ENCODE measurements at regions not wholly inside any gene's neighbourhood (a gene's known extent, or its start where the extent isn't known, plus 50 kb on each side); places are given as distances from the start of the nearest gene placed in this dataset.

DNA sequence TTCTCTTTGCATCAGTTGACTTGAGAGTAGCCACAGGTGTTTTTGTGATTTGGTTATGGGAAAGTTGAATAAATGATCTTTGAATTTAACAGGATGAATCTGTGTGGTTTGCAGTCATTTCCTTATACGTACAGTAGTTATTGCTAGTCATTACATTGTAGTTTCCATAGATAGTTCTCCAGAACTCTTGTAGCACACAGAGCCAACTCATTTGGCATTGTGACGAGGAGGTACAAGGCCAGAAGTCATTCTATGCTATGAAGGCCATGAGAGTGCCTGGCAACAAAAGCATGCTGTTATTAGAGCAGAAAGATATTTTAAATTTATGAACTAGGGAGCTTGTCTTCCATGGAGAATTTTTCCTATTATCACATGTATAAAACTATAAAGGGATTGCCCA, 973.0 kb upstream of the CHAC2 start:
- Histone ChIP-seq H3K27me3 (no peaks in the 10 kb centered on the region), H3K27ac (no peak overlapping the region), H3K9me3 (no peaks in the 10 kb centered on the region), H3K4me1 (ENCODE audit: insufficient read depth) (no peaks in the 10 kb centered on the region), H3K36me3 (no peaks in the 10 kb centered on the region), H3K4me3 (no peak overlapping the region)
- 49 to 54% (median 52%) methylated on average over 2 of the region's 2 CpGs for WGBS, 3 donors
- no peak for DNase-seq
- intact Hi-C loops (cut with DNase I), result no loop called here
- TF ChIP-seq EP300 (IDR thresholded peaks at IDR 0.05), result no peak
- TF ChIP-seq, protein P1, sequence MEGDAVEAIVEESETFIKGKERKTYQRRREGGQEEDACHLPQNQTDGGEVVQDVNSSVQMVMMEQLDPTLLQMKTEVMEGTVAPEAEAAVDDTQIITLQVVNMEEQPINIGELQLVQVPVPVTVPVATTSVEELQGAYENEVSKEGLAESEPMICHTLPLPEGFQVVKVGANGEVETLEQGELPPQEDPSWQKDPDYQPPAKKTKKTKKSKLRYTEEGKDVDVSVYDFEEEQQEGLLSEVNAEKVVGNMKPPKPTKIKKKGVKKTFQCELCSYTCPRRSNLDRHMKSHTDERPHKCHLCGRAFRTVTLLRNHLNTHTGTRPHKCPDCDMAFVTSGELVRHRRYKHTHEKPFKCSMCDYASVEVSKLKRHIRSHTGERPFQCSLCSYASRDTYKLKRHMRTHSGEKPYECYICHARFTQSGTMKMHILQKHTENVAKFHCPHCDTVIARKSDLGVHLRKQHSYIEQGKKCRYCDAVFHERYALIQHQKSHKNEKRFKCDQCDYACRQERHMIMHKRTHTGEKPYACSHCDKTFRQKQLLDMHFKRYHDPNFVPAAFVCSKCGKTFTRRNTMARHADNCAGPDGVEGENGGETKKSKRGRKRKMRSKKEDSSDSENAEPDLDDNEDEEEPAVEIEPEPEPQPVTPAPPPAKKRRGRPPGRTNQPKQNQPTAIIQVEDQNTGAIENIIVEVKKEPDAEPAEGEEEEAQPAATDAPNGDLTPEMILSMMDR (IDR thresholded peaks at IDR 0.05), result no peak
- TF ChIP-seq POLR2A (IDR thresholded peaks at IDR 0.05), result no peak

- intact Hi-C loops (cut with DNase I), result no loop called here
- Histone ChIP-seq H3K36me3 (no peaks in the 10 kb centered on the region), H3K4me3 (no peak overlapping the region), H3K9me3 (no peaks in the 10 kb centered on the region), H3K27ac (no peak overlapping the region), H3K27me3 (no peaks in the 10 kb centered on the region), H3K4me1 (ENCODE audit: insufficient read depth) (no peaks in the 10 kb centered on the region)
- TF ChIP-seq POLR2A (IDR thresholded peaks at IDR 0.05) (no peak), EP300 (IDR thresholded peaks at IDR 0.05) (no peak)
- TF ChIP-seq, protein P1 (IDR thresholded peaks at IDR 0.05), result no peak
- DNase-seq, result no peak
- WGBS, 3 donors, result 68 to 79% (median 73%) methylated on average over 5 of the region's 5 CpGs
Measured at GRCh38 chr2:52779446-52779845, 988.2 kb upstream of the CHAC2 start.

GRCh38 chr2:52776571-52776970, 991.0 kb upstream of the CHAC2 start:
- Histone ChIP-seq H3K4me1 (ENCODE audit: insufficient read depth) (no peaks in the 10 kb centered on the region), H3K4me3 (no peak overlapping the region), H3K36me3 (no peaks in the 10 kb centered on the region), H3K9me3 (no peaks in the 10 kb centered on the region), H3K27ac (no peak overlapping the region), H3K27me3 (no peaks in the 10 kb centered on the region)
- no peak for DNase-seq
- intact Hi-C loops (cut with DNase I), result no loop called here
- TF ChIP-seq EP300 (IDR thresholded peaks at IDR 0.05) (no peak), POLR2A (IDR thresholded peaks at IDR 0.05) (no peak)
- TF ChIP-seq, protein P1 (IDR thresholded peaks at IDR 0.05), result no peak
- 34 to 58% (median 56%) methylated on average over 1 of the region's 1 CpG for WGBS, 3 donors

GRCh38 chr2:52775674-52776073, 991.9 kb upstream of the CHAC2 start:
- Histone ChIP-seq H3K4me3 (no peak overlapping the region), H3K4me1 (ENCODE audit: insufficient read depth) (no peaks in the 10 kb centered on the region), H3K9me3 (no peaks in the 10 kb centered on the region), H3K27me3 (no peaks in the 10 kb centered on the region), H3K27ac (no peak overlapping the region), H3K36me3 (no peaks in the 10 kb centered on the region)
- DNase-seq, result no peak
- 60% methylated on average over 2 of the region's 2 CpGs for WGBS, 3 donors
- TF ChIP-seq POLR2A (IDR thresholded peaks at IDR 0.05), result no peak
- TF ChIP-seq, protein P1 (IDR thresholded peaks at IDR 0.05), result no peak
- TF ChIP-seq EP300 (IDR thresholded peaks at IDR 0.05), result no peak
- intact Hi-C loops (cut with DNase I), result no loop called here

GRCh38 chr2:52765735-52766134, 1001.9 kb upstream of the CHAC2 start:
- no peak for TF ChIP-seq POLR2A (IDR thresholded peaks at IDR 0.05)
- 83 to 90% (median 88%) methylated on average over 2 of the region's 2 CpGs for WGBS, 3 donors
- DNase-seq, result no peak
- Histone ChIP-seq H3K9me3 (no peaks in the 10 kb centered on the region), H3K36me3 (no peaks in the 10 kb centered on the region), H3K27ac (no peak overlapping the region), H3K27me3 (no peaks in the 10 kb centered on the region), H3K4me1 (ENCODE audit: insufficient read depth) (no peaks in the 10 kb centered on the region), H3K4me3 (no peak overlapping the region)
- intact Hi-C loops (cut with DNase I), result no loop called here
